CD14-positive monocyte (primary cell): ENCODE measurements at regions not wholly inside any gene's neighbourhood (a gene's known extent, or its start where the extent isn't known, plus 50 kb on each side); places are given as distances from the start of the nearest gene placed in this dataset.

Experiments
- DNase-seq, 3 donors: peaks; one replicate each; pipeline ENCODE4 v3.0.0-alpha.2; 2011 to 2022
- H2AFZ ChIP-seq: 2 replicates; pipeline ENCODE4 v1.6.0; 2012; ENCODE audit warnings: mild to moderate bottlenecking, low read depth, low read length, inconsistent platforms; ENCODE audit not compliant: insufficient read depth, poor library complexity, severe bottlenecking
- H3K27ac ChIP-seq, 2 donors: 1 replicate in 1 of 2; 2 replicates in 1 of 2; pipeline ENCODE4 v1.5.1; 2012 to 2013; ENCODE audit warnings: low read length in 2 of 2, control low read depth in 1 of 2, inconsistent platforms in 1 of 2, low read depth in 1 of 2, mild to moderate bottlenecking in 1 of 2
- H3K27me3 ChIP-seq, 2 donors: one replicate each; pipeline versions ENCODE4 v1.6.0 to v1.6.1; 2011 to 2013; ENCODE audit warnings: low read length in 2 of 2; ENCODE audit not compliant: control insufficient read depth in 2 of 2, insufficient read depth in 2 of 2
- H3K36me3 ChIP-seq, 2 donors: replicated peaks in 1 of 2; 1 replicate in 1 of 2; 2 replicates in 1 of 2; pipeline versions ENCODE4 v1.5.1 to v1.6.1; 2012 to 2013; ENCODE audit warnings: low read length in 2 of 2, control low read depth in 1 of 2, inconsistent platforms in 1 of 2, mild to moderate bottlenecking in 1 of 2; ENCODE audit not compliant: insufficient read depth in 2 of 2, control insufficient read depth in 1 of 2
- H3K4me1 ChIP-seq, 2 donors: 1 replicate in 1 of 2; 2 replicates in 1 of 2; pipeline versions ENCODE4 v1.5.1 to v1.6.1; 2012 to 2013; ENCODE audit warnings: low read length in 2 of 2, control low read depth in 1 of 2, inconsistent platforms in 1 of 2, mild to moderate bottlenecking in 1 of 2, moderate library complexity in 1 of 2; ENCODE audit not compliant: insufficient read depth in 2 of 2, control insufficient read depth in 1 of 2
- H3K4me2 ChIP-seq: replicated peaks from 2 replicates; pipeline ENCODE3; 2012; ENCODE audit warnings: low read length, moderate library complexity, mild to moderate bottlenecking; ENCODE audit not compliant: poor library complexity, severe bottlenecking; ENCODE audit errors: extremely low read depth
- H3K4me3 ChIP-seq, 3 experiments: fragments of 200-600 bp in 1 of 3; sonication (generic) in 1 of 3; replicated peaks in 1 of 3; 1 replicate in 2 of 3; 2 replicates in 1 of 3; pipeline ENCODE4 v1.5.1; 2011 to 2013; ENCODE audit warnings: low read length in 3 of 3, mild to moderate bottlenecking in 3 of 3, control low read depth in 2 of 3, low read depth in 2 of 3, inconsistent platforms in 1 of 3, moderate library complexity in 1 of 3
- H3K79me2 ChIP-seq: 2 replicates; pipeline ENCODE4 v1.6.0; 2012; ENCODE audit warnings: mild to moderate bottlenecking, control low read depth, inconsistent platforms, low read length, moderate library complexity; ENCODE audit not compliant: insufficient read depth
- H3K9ac ChIP-seq: 2 replicates; pipeline ENCODE4 v1.6.0; 2017; ENCODE audit warnings: low read length, mild to moderate bottlenecking; ENCODE audit not compliant: insufficient read depth, poor library complexity, severe bottlenecking
- H3K9me3 ChIP-seq, 2 donors: replicated peaks in 1 of 2; 1 replicate in 1 of 2; 2 replicates in 1 of 2; pipeline versions ENCODE4 v1.5.1 to v1.6.1; 2012 to 2013; ENCODE audit warnings: low read length in 2 of 2, control low read depth in 1 of 2; ENCODE audit not compliant: control insufficient read depth in 1 of 2, insufficient read depth in 1 of 2
- H4K20me1 ChIP-seq: 2 replicates; pipeline ENCODE4 v1.6.0; 2012; ENCODE audit warnings: mild to moderate bottlenecking, low read length, control low read depth, moderate library complexity; ENCODE audit not compliant: insufficient read depth
- H3K27ac Mint-ChIP-seq, 7 donors: one replicate each; pipeline ENCODE4 v1.8.0; 2020; ENCODE audit warnings: mild to moderate bottlenecking in 7 of 7, mixed read lengths in 7 of 7, moderate library complexity in 6 of 7, inconsistent platforms in 2 of 7
- H3K27me3 Mint-ChIP-seq, 3 donors: one replicate each; pipeline ENCODE4 v1.8.0; 2021 to 2022; ENCODE audit warnings: low read depth in 3 of 3, mild to moderate bottlenecking in 3 of 3, mixed read lengths in 3 of 3, moderate library complexity in 3 of 3, inconsistent platforms in 1 of 3
- H3K36me3 Mint-ChIP-seq, 2 donors: one replicate each; pipeline ENCODE4 v1.8.0; 2020; ENCODE audit warnings: mixed read lengths in 2 of 2, inconsistent platforms in 1 of 2, mild to moderate bottlenecking in 1 of 2
- H3K4me1 Mint-ChIP-seq: one replicate; pipeline ENCODE4 v1.8.0; 2020; ENCODE audit warnings: mild to moderate bottlenecking, mixed read lengths
- H3K4me3 Mint-ChIP-seq, 2 donors: one replicate each; pipeline ENCODE4 v1.8.0; 2020; ENCODE audit warnings: mild to moderate bottlenecking in 2 of 2, mixed read lengths in 2 of 2, moderate library complexity in 1 of 2
- H3K9me3 Mint-ChIP-seq, 7 donors: one replicate each; pipeline ENCODE4 v1.8.0; 2020 to 2022; ENCODE audit warnings: mixed read lengths in 7 of 7, mild to moderate bottlenecking in 6 of 7, moderate library complexity in 6 of 7, inconsistent platforms in 2 of 7
- CTCF ChIP-seq: fragments of 200-600 bp; IDR thresholded peaks from one replicate; pipeline ENCODE4 v1.8.0; 2022; ENCODE audit warnings: antibody characterized with exemption, mild to moderate bottlenecking
- WGBS: methylation state at CpG from one replicate; pipeline ENCODE4 v1.1.5; 2013; ENCODE audit warnings: missing lambda C conversion rate; ENCODE audit not compliant: insufficient coverage; 5-methylcytosine and 5-hydroxymethylcytosine counted together
- intact Hi-C, 2 donors: fragments of 100-400 bp; cut with micrococcal nuclease; formaldehyde crosslinking; loops; one replicate each; pipeline versions ENCODE4 v1.15.0 to v1.15.1; 2023

GRCh38 chr10:2679646-2680045, 387.7 kb upstream of the PFKP start:
- Histone ChIP-seq H3K4me2 (no peak overlapping the region), H3K4me1 (no peaks in the 10 kb centered on the region), H3K79me2 (no peaks in the 10 kb centered on the region), H4K20me1 (no peaks in the 10 kb centered on the region), H2AFZ (no peak overlapping the region), H3K9me3 (peaks cover 0 to 5% of the 10 kb centered on the region in 2 donors), H3K27ac (no peak overlapping the region), H3K27me3 (no peaks in the 10 kb centered on the region), H3K4me3 (no peak overlapping the region), H3K9ac (no peak overlapping the region), H3K36me3 (no peaks in the 10 kb centered on the region)
- no peak for TF ChIP-seq CTCF
- Mint-ChIP-seq H3K36me3 (no peaks in the 10 kb centered on the region), H3K27ac (no peak overlapping the region), H3K4me1 (no peaks in the 10 kb centered on the region), H3K4me3 (no peak overlapping the region), H3K27me3 (peaks cover 0 to 2% (median 2%) of the 10 kb centered on the region in 3 donors), H3K9me3 (peaks cover 0 to 10% (median 4%) of the 10 kb centered on the region in 7 donors)
- WGBS = 95% methylated on average over 12 of the region's 12 CpGs
- intact Hi-C loops = no loop called here
- no peak for DNase-seq

GRCh38 chr10:2676455-2676854, 390.9 kb upstream of the PFKP start:
- no CpG with 5 or more reads among the region's 1 CpG for WGBS
- intact Hi-C loops = no loop called here

More at GRCh38 chr10:2676455-2676854, 390.9 kb upstream of the PFKP start:
- no peak overlapping the region for H3K27ac Mint-ChIP-seq
- no peaks in the 10 kb centered on the region for H3K4me1 Mint-ChIP-seq
- no peak overlapping the region for H3K9ac ChIP-seq
- no peaks in the 10 kb centered on the region for H3K79me2 ChIP-seq
- peaks cover 0 to 5% of the 10 kb centered on the region in 2 donors for H3K9me3 ChIP-seq
- H3K4me3 Mint-ChIP-seq = no peak overlapping the region
- peaks cover 0 to 2% (median 2%) of the 10 kb centered on the region in 3 donors for H3K27me3 Mint-ChIP-seq
- H3K4me2 ChIP-seq = no peak overlapping the region
- H3K4me3 ChIP-seq = no peak overlapping the region
- H3K4me1 ChIP-seq = no peaks in the 10 kb centered on the region
- no peaks in the 10 kb centered on the region for H4K20me1 ChIP-seq
- no peak for TF ChIP-seq CTCF
- H3K9me3 Mint-ChIP-seq = peaks cover 0 to 12% (median 4%) of the 10 kb centered on the region in 7 donors
- no peak overlapping the region for H2AFZ ChIP-seq
- H3K27ac ChIP-seq = no peak overlapping the region
- no peaks in the 10 kb centered on the region for H3K36me3 Mint-ChIP-seq
- H3K36me3 ChIP-seq = no peaks in the 10 kb centered on the region
- H3K27me3 ChIP-seq = no peaks in the 10 kb centered on the region
- DNase-seq = no peak
